ENCODE measurements at regions not wholly inside any gene's neighbourhood (a gene's known extent, or its start where the extent isn't known, plus 50 kb on each side); places are given as distances from the start of the nearest gene placed in this dataset.

GRCh38 chr2:126828491-126828890 lies 70.2 kb upstream of the TEX51 start:
- Mint-ChIP-seq H3K27ac (no peak overlapping the region), H3K27me3 (peaks cover 0 to 11% (median 9%) of the 10 kb centered on the region in 3 donors), H3K36me3 (no peaks in the 10 kb centered on the region), H3K4me3 (no peak overlapping the region), H3K9me3 (peaks cover 0 to 2% (median 0%) of the 10 kb centered on the region in 7 donors), H3K4me1 (no peaks in the 10 kb centered on the region)
- ATAC-seq (ENCODE audit: low read depth in 2 of 2) (no peak), DNase-seq (no peak)

GRCh38 chr2:126831234-126832005 lies 67.3 kb upstream of the TEX51 start:
- H3K27me3 Mint-ChIP-seq: peaks cover 0 to 11% (median 7%) of the 10 kb centered on the region in 3 donors
- peaks cover 0 to 2% (median 0%) of the 10 kb centered on the region in 7 donors for H3K9me3 Mint-ChIP-seq
- H3K4me1 Mint-ChIP-seq: no peaks in the 10 kb centered on the region
- no peak overlapping the region for H3K4me3 Mint-ChIP-seq
- H3K27ac Mint-ChIP-seq: no peak overlapping the region
- H3K36me3 Mint-ChIP-seq: no peaks in the 10 kb centered on the region
- ATAC-seq (ENCODE audit: low read depth in 2 of 2) (no peak), DNase-seq (no peak)

GRCh38 chr2:126832014-126832413 lies 66.7 kb upstream of the TEX51 start:
- H3K9me3 Mint-ChIP-seq: peaks cover 0 to 2% (median 0%) of the 10 kb centered on the region in 7 donors
- peaks cover 0 to 6% (median 5%) of the 10 kb centered on the region in 3 donors for H3K27me3 Mint-ChIP-seq
- H3K4me3 Mint-ChIP-seq: no peak overlapping the region
- ATAC-seq (ENCODE audit: low read depth in 2 of 2): no peak
- no peak for DNase-seq
- no peak overlapping the region for H3K27ac Mint-ChIP-seq
- no peaks in the 10 kb centered on the region for H3K4me1 Mint-ChIP-seq
- no peaks in the 10 kb centered on the region for H3K36me3 Mint-ChIP-seq

GRCh38 chr2:126832757-126833156 lies 65.9 kb upstream of the TEX51 start:
- no peak overlapping the region for H3K4me3 Mint-ChIP-seq
- no peak overlapping the region for H3K27ac Mint-ChIP-seq
- ATAC-seq (ENCODE audit: low read depth in 2 of 2) (no peak), DNase-seq (no peak)
- H3K4me1 Mint-ChIP-seq: no peaks in the 10 kb centered on the region
- H3K9me3 Mint-ChIP-seq: peaks cover 0 to 2% (median 0%) of the 10 kb centered on the region in 7 donors
- H3K36me3 Mint-ChIP-seq: no peaks in the 10 kb centered on the region
- H3K27me3 Mint-ChIP-seq: no peaks in the 10 kb centered on the region

- Mint-ChIP-seq H3K4me3 (no peak overlapping the region), H3K9me3 (peaks cover 0 to 2% (median 0%) of the 10 kb centered on the region in 7 donors), H3K27ac (no peak overlapping the region), H3K4me1 (no peaks in the 10 kb centered on the region), H3K27me3 (peaks cover 0 to 11% (median under 1%) of the 10 kb centered on the region in 3 donors), H3K36me3 (no peaks in the 10 kb centered on the region)
- DNase-seq (no peak), ATAC-seq (ENCODE audit: low read depth in 2 of 2) (no peak)
Measured at GRCh38 chr2:126834006-126834659, 64.6 kb upstream of the TEX51 start.

- no peaks in the 10 kb centered on the region for H3K4me1 Mint-ChIP-seq
- H3K36me3 Mint-ChIP-seq: no peaks in the 10 kb centered on the region
- no peak overlapping the region for H3K4me3 Mint-ChIP-seq
- H3K27me3 Mint-ChIP-seq: peaks cover 10 to 22% (median 11%) of the 10 kb centered on the region in 3 donors
- peaks cover 0 to 3% (median 0%) of the 10 kb centered on the region in 7 donors for H3K9me3 Mint-ChIP-seq
- no peak for ATAC-seq (ENCODE audit: low read depth in 2 of 2)
- no peak for DNase-seq
- H3K27ac Mint-ChIP-seq: no peak overlapping the region
Measured at GRCh38 chr2:126835261-126835660, 63.4 kb upstream of the TEX51 start.

- ATAC-seq (ENCODE audit: low read depth in 2 of 2): no peak
- Mint-ChIP-seq H3K4me1 (no peaks in the 10 kb centered on the region), H3K27me3 (peaks cover 13 to 26% (median 16%) of the 10 kb centered on the region in 3 donors), H3K9me3 (peaks cover 0 to 3% (median 0%) of the 10 kb centered on the region in 7 donors), H3K36me3 (no peaks in the 10 kb centered on the region), H3K4me3 (no peak overlapping the region), H3K27ac (no peak overlapping the region)
- no peak for DNase-seq
Measured at GRCh38 chr2:126835831-126836230, 62.9 kb upstream of the TEX51 start.

GRCh38 chr2:126836761-126837679 lies 61.7 kb upstream of the TEX51 start:
- peaks cover 13 to 26% (median 16%) of the 10 kb centered on the region in 3 donors for H3K27me3 Mint-ChIP-seq
- ATAC-seq (ENCODE audit: low read depth in 2 of 2) (no peak), DNase-seq (no peak)
- no peak overlapping the region for H3K4me3 Mint-ChIP-seq
- no peak overlapping the region for H3K27ac Mint-ChIP-seq
- no peaks in the 10 kb centered on the region for H3K36me3 Mint-ChIP-seq
- peaks cover 0 to 3% (median 0%) of the 10 kb centered on the region in 7 donors for H3K9me3 Mint-ChIP-seq
- no peaks in the 10 kb centered on the region for H3K4me1 Mint-ChIP-seq

GRCh38 chr2:126837966-126838715 lies 60.5 kb upstream of the TEX51 start:
- Mint-ChIP-seq H3K36me3 (no peaks in the 10 kb centered on the region), H3K27me3 (peaks cover 13 to 26% (median 18%) of the 10 kb centered on the region in 3 donors), H3K27ac (no peak overlapping the region), H3K9me3 (peaks cover 0 to 2% (median 0%) of the 10 kb centered on the region in 7 donors), H3K4me3 (no peak overlapping the region), H3K4me1 (no peaks in the 10 kb centered on the region)
- DNase-seq: no peak
- ATAC-seq (ENCODE audit: low read depth in 2 of 2): no peak

GRCh38 chr2:126838716-126838985 lies 60.0 kb upstream of the TEX51 start:
- ATAC-seq (ENCODE audit: low read depth in 2 of 2): no peak
- Mint-ChIP-seq H3K27me3 (peaks cover 13 to 26% (median 20%) of the 10 kb centered on the region in 3 donors), H3K4me1 (no peaks in the 10 kb centered on the region), H3K4me3 (no peak overlapping the region), H3K9me3 (peaks cover 0 to 2% (median 0%) of the 10 kb centered on the region in 7 donors), H3K36me3 (no peaks in the 10 kb centered on the region), H3K27ac (no peak overlapping the region)
- no peak for DNase-seq

- Mint-ChIP-seq H3K4me3 (no peak overlapping the region), H3K9me3 (peaks cover 0 to 2% (median 0%) of the 10 kb centered on the region in 7 donors), H3K27me3 (peaks cover 13 to 26% (median 20%) of the 10 kb centered on the region in 3 donors), H3K27ac (no peak overlapping the region), H3K4me1 (no peaks in the 10 kb centered on the region), H3K36me3 (no peaks in the 10 kb centered on the region)
- DNase-seq (no peak), ATAC-seq (ENCODE audit: low read depth in 2 of 2) (no peak)
Measured at GRCh38 chr2:126839796-126840195, 58.9 kb upstream of the TEX51 start.

GRCh38 chr2:126843081-126843480 lies 55.6 kb upstream of the TEX51 start:
- Mint-ChIP-seq H3K9me3 (peaks cover 0 to 2% (median 0%) of the 10 kb centered on the region in 7 donors), H3K27ac (no peak overlapping the region), H3K4me1 (no peaks in the 10 kb centered on the region), H3K27me3 (peaks cover 13 to 33% (median 20%) of the 10 kb centered on the region in 3 donors), H3K4me3 (no peak overlapping the region), H3K36me3 (no peaks in the 10 kb centered on the region)
- no peak for ATAC-seq (ENCODE audit: low read depth in 2 of 2)
- no peak for DNase-seq

GRCh38 chr2:126846241-126846640 lies 52.4 kb upstream of the TEX51 start:
- Mint-ChIP-seq H3K27me3 (peaks cover 4 to 16% (median 8%) of the 10 kb centered on the region in 3 donors), H3K4me1 (peaks cover 0 to 2% (median 0%) of the 10 kb centered on the region in 3 donors), H3K27ac (no peak overlapping the region), H3K36me3 (no peaks in the 10 kb centered on the region), H3K9me3 (peaks cover 0 to 4% (median 0%) of the 10 kb centered on the region in 7 donors), H3K4me3 (no peak overlapping the region)
- DNase-seq (no peak), ATAC-seq (ENCODE audit: low read depth in 2 of 2) (no peak)

All from naive B cell (primary cell).